SK-N-SH treated with all-trans-retinoic acid at 6 μM for 48 hours (cell line): ENCODE measurements at regions not wholly inside any gene's neighbourhood (a gene's known extent, or its start where the extent isn't known, plus 50 kb on each side); places are given as distances from the start of the nearest gene placed in this dataset.

Experiments
- ATAC-seq: fragments of 200-7000 bp; cut with Tn5 transposase; 3 replicates; pipeline ENCODE4 v1.9.1; 2020; ENCODE audit warnings: mild to moderate bottlenecking, moderate library complexity
- ARNTL ChIP-seq: fragments of 450-650 bp; formaldehyde crosslinking; IDR thresholded peaks from 2 replicates; pipeline ENCODE4 v1.5.0; 2020; ENCODE audit warnings: low read depth, mild to moderate bottlenecking, moderate library complexity, borderline replicate concordance
- BACH2 ChIP-seq: fragments of 250-450 bp; sonication (Bioruptor Pico); IDR thresholded peaks from 2 replicates; pipeline ENCODE4 v1.9.0; 2021; ENCODE audit warnings: mild to moderate bottlenecking, borderline replicate concordance
- CREB5 ChIP-seq: fragments of 250-450 bp; sonication (Bioruptor Pico); IDR thresholded peaks from 2 replicates; pipeline ENCODE4 v1.5.1; 2020; ENCODE audit warnings: low read depth, mild to moderate bottlenecking, moderate library complexity
- CSDC2 ChIP-seq: fragments of 250-450 bp; sonication (Bioruptor Pico); IDR thresholded peaks from 2 replicates; pipeline ENCODE4 v1.5.0; 2020; ENCODE audit warnings: mild to moderate bottlenecking, moderate library complexity
- CSRNP3 ChIP-seq: fragments of 250-450 bp; sonication (Bioruptor Pico); IDR thresholded peaks from 2 replicates; pipeline ENCODE4 v1.5.1; 2021; ENCODE audit warnings: mild to moderate bottlenecking, moderate library complexity
- ESRRG ChIP-seq: fragments of 250-450 bp; sonication (Bioruptor Pico); IDR thresholded peaks from 2 replicates; pipeline ENCODE4 v1.6.1; 2021; ENCODE audit warnings: mild to moderate bottlenecking
- GLIS3 ChIP-seq: fragments of 250-450 bp; sonication (Bioruptor Pico); IDR thresholded peaks from 2 replicates; pipeline ENCODE4 v1.5.0; 2020; ENCODE audit warnings: mild to moderate bottlenecking, moderate library complexity
- ISL1 ChIP-seq: fragments of 250-450 bp; sonication (Bioruptor Pico); IDR thresholded peaks from 2 replicates; pipeline ENCODE4 v2.1.2; 2022; ENCODE audit warnings: mild to moderate bottlenecking, moderate library complexity
- OSR1 ChIP-seq: fragments of 250-450 bp; sonication (Bioruptor Pico); IDR thresholded peaks from 2 replicates; pipeline ENCODE4 v1.8.0; 2022; ENCODE audit warnings: moderate library complexity, mild to moderate bottlenecking, inconsistent platforms
- PATZ1 ChIP-seq: fragments of 250-450 bp; sonication (Bioruptor Pico); IDR thresholded peaks from 2 replicates; pipeline ENCODE4 v1.8.0; 2020; ENCODE audit warnings: mild to moderate bottlenecking, moderate library complexity, borderline replicate concordance
- PPARA ChIP-seq: fragments of 250-450 bp; sonication (Bioruptor Pico); IDR thresholded peaks from 2 replicates; pipeline ENCODE4 v1.5.0; 2020; ENCODE audit warnings: mild to moderate bottlenecking, borderline replicate concordance
- SNAI2 ChIP-seq: fragments of 250-450 bp; sonication (Bioruptor Pico); IDR thresholded peaks from 2 replicates; pipeline ENCODE4 v1.5.0; 2020; ENCODE audit warnings: mild to moderate bottlenecking, moderate library complexity
- TCF4 ChIP-seq: fragments of 250-450 bp; sonication (Bioruptor Pico); IDR thresholded peaks from 2 replicates; pipeline ENCODE4 v1.8.0; 2021; ENCODE audit warnings: mild to moderate bottlenecking, moderate library complexity, borderline replicate concordance
- TOX ChIP-seq: fragments of 250-450 bp; sonication (Bioruptor Pico); IDR thresholded peaks from 2 replicates; pipeline ENCODE4 v1.8.0; 2021; ENCODE audit warnings: mild to moderate bottlenecking, moderate library complexity, borderline replicate concordance
- TSHZ2 ChIP-seq: fragments of 250-450 bp; sonication (Bioruptor Pico); IDR thresholded peaks from 2 replicates; pipeline ENCODE4 v1.5.0; 2020; ENCODE audit warnings: mild to moderate bottlenecking, moderate library complexity
- ZC3H10 ChIP-seq: fragments of 250-450 bp; sonication (Bioruptor Pico); IDR thresholded peaks from 2 replicates; pipeline ENCODE4 v1.5.1; 2021; ENCODE audit warnings: mild to moderate bottlenecking, moderate library complexity
- ZFP3 ChIP-seq: fragments of 250-450 bp; sonication (Bioruptor Pico); IDR thresholded peaks from 2 replicates; pipeline ENCODE4 v1.5.0; 2020; ENCODE audit warnings: mild to moderate bottlenecking, moderate library complexity
- ZFP30 ChIP-seq: fragments of 450-650 bp; formaldehyde crosslinking; IDR thresholded peaks from 2 replicates; pipeline ENCODE4 v1.5.0; 2022; ENCODE audit warnings: mild to moderate bottlenecking, moderate library complexity
- ZNF565 ChIP-seq: fragments of 450-650 bp; formaldehyde crosslinking; conservative IDR thresholded peaks from 2 replicates; pipeline ENCODE4 v1.5.0; 2020; ENCODE audit warnings: low read depth, mild to moderate bottlenecking, moderate library complexity
- ZNF70 ChIP-seq: fragments of 450-650 bp; formaldehyde crosslinking; IDR thresholded peaks from 2 replicates; pipeline ENCODE4 v1.5.0; 2020; ENCODE audit warnings: mild to moderate bottlenecking, moderate library complexity
- TF ChIP-seq, protein P1 (sequence below): fragments of 250-450 bp; sonication (Bioruptor Pico); IDR thresholded peaks from 2 replicates; pipeline ENCODE4 v1.8.0; 2021; ENCODE audit warnings: low read depth, mild to moderate bottlenecking, moderate library complexity, borderline replicate concordance

- no peak for ATAC-seq
- TF ChIP-seq ZC3H10 (CRISPR knock-in tag) (no peak), ARNTL (CRISPR knock-in tag) (no peak), CSDC2 (CRISPR knock-in tag) (no peak), CREB5 (no peak), ZNF70 (CRISPR knock-in tag) (no peak), ZFP3 (CRISPR knock-in tag) (no peak), ZFP30 (no peak), SNAI2 (CRISPR knock-in tag) (no peak), BACH2 (CRISPR knock-in tag) (no peak), PATZ1 (CRISPR knock-in tag) (no peak), CSRNP3 (CRISPR knock-in tag) (no peak), OSR1 (CRISPR knock-in tag) (no peak), TSHZ2 (CRISPR knock-in tag) (no peak), ISL1 (CRISPR knock-in tag) (no peak)
These were observed 379.1 kb downstream of the SLITRK6 start for GRCh38 chr13:85420136-85420535.

DNA sequence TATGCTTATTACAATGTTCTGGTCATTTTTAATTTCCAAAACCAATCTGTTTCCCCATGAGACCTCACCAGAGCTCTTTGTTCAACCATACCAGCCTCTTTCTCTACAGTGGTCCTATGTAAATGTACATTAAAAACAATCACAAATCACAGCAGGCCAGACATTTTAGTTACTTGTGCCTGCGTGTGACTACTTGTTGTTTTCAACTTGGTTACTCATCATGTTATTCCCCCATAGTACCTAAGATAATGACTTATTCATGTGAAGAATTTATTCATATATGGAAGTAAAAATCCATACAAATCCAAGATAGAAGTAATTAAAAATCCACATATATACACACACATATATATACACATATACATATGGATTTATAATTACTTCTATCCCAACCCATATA lies 379.6 kb downstream of the SLITRK6 start:
- no peak for ATAC-seq
- TF ChIP-seq CREB5 (no peak), ZFP3 (CRISPR knock-in tag) (no peak), TCF4 (no peak), ESRRG (no peak), CSRNP3 (CRISPR knock-in tag) (no peak), ZNF565 (CRISPR knock-in tag) (no peak), OSR1 (CRISPR knock-in tag) (no peak), TSHZ2 (CRISPR knock-in tag) (no peak), ARNTL (CRISPR knock-in tag) (no peak), PPARA (CRISPR knock-in tag) (no peak), ZC3H10 (CRISPR knock-in tag) (no peak), ZNF70 (CRISPR knock-in tag) (no peak), BACH2 (CRISPR knock-in tag) (no peak), GLIS3 (CRISPR knock-in tag) (no peak), TOX (CRISPR knock-in tag) (no peak)
- TF ChIP-seq, protein P1, sequence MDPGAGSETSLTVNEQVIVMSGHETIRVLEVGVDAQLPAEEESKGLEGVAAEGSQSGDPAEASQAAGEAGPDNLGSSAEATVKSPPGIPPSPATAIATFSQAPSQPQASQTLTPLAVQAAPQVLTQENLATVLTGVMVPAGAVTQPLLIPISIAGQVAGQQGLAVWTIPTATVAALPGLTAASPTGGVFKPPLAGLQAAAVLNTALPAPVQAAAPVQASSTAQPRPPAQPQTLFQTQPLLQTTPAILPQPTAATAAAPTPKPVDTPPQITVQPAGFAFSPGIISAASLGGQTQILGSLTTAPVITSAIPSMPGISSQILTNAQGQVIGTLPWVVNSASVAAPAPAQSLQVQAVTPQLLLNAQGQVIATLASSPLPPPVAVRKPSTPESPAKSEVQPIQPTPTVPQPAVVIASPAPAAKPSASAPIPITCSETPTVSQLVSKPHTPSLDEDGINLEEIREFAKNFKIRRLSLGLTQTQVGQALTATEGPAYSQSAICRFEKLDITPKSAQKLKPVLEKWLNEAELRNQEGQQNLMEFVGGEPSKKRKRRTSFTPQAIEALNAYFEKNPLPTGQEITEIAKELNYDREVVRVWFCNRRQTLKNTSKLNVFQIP (CRISPR knock-in tag), result no peak
